H9 (cell line): ENCODE measurements at regions not wholly inside any gene's neighbourhood (a gene's known extent, or its start where the extent isn't known, plus 50 kb on each side); places are given as distances from the start of the nearest gene placed in this dataset.

Experiments used
- DNase-seq: peaks from one replicate; pipeline ENCODE4 v3.0.0-alpha.2; 2017
- H2AFZ ChIP-seq: one replicate; pipeline ENCODE4 v1.6.1; 2013; ENCODE audit warnings: mild to moderate bottlenecking, low read length, control low read depth, moderate library complexity
- H2AK5ac ChIP-seq: 2 replicates; pipeline ENCODE4 v1.6.1; 2013; ENCODE audit warnings: low read length, control low read depth, mixed read lengths; ENCODE audit not compliant: insufficient read length
- H2BK120ac ChIP-seq: one replicate; pipeline ENCODE4 v1.6.1; 2013; ENCODE audit warnings: low read depth, mild to moderate bottlenecking, low read length, control low read depth, inconsistent platforms; ENCODE audit not compliant: poor library complexity, severe bottlenecking
- H2BK12ac ChIP-seq: 2 replicates; pipeline ENCODE4 v1.6.1; 2013; ENCODE audit warnings: low read length, control low read depth, mixed read lengths, low read depth; ENCODE audit not compliant: insufficient read length
- H2BK15ac ChIP-seq: 2 replicates; pipeline ENCODE4 v1.6.1; 2013; ENCODE audit warnings: low read depth, low read length, control low read depth
- H2BK20ac ChIP-seq: one replicate; pipeline ENCODE4 v1.6.1; 2013; ENCODE audit warnings: low read depth, mild to moderate bottlenecking, low read length, control low read depth, inconsistent platforms; ENCODE audit not compliant: poor library complexity, severe bottlenecking
- H2BK5ac ChIP-seq: 2 replicates; pipeline ENCODE4 v1.6.1; 2013; ENCODE audit warnings: low read length, control low read depth, mixed read lengths; ENCODE audit not compliant: insufficient read length
- H3K14ac ChIP-seq: 2 replicates; pipeline ENCODE4 v1.6.1; 2013; ENCODE audit warnings: low read length, control low read depth; ENCODE audit not compliant: insufficient read depth
- H3K18ac ChIP-seq: 2 replicates; pipeline ENCODE4 v1.6.1; 2013; ENCODE audit warnings: low read depth, mild to moderate bottlenecking, mixed read lengths, low read length, control low read depth; ENCODE audit not compliant: insufficient read length
- H3K23ac ChIP-seq: 2 replicates; pipeline ENCODE4 v1.6.1; 2013; ENCODE audit warnings: low read length, control low read depth, mixed read lengths, low read depth; ENCODE audit not compliant: insufficient read length
- H3K23me2 ChIP-seq: 2 replicates; pipeline ENCODE4 v1.6.1; 2013; ENCODE audit warnings: low read depth, mild to moderate bottlenecking, mixed read lengths, low read length, control low read depth; ENCODE audit not compliant: insufficient read length, poor library complexity, severe bottlenecking
- H3K27ac ChIP-seq: 2 replicates; pipeline ENCODE4 v1.5.1; 2013; ENCODE audit warnings: low read length, control low read depth, mixed read lengths, low read depth; ENCODE audit not compliant: insufficient read length
- H3K27me3 ChIP-seq: 2 replicates; pipeline ENCODE4 v1.6.1; 2013; ENCODE audit warnings: low read length, control low read depth, inconsistent platforms; ENCODE audit not compliant: insufficient read depth
- H3K4ac ChIP-seq: 2 replicates; pipeline ENCODE4 v1.6.1; 2013; ENCODE audit warnings: low read depth, mild to moderate bottlenecking, control low read depth, inconsistent platforms, low read length, moderate library complexity
- H3K4me1 ChIP-seq: 2 replicates; pipeline ENCODE4 v1.6.1; 2013; ENCODE audit warnings: low read length, control low read depth, inconsistent platforms; ENCODE audit not compliant: insufficient read depth
- H3K4me2 ChIP-seq: 2 replicates; pipeline ENCODE4 v1.6.1; 2013; ENCODE audit warnings: low read length, control low read depth, mixed read lengths; ENCODE audit not compliant: insufficient read length, insufficient read depth
- H3K56ac ChIP-seq: 2 replicates; pipeline ENCODE4 v1.6.1; 2013; ENCODE audit warnings: low read depth, mild to moderate bottlenecking, mixed read lengths, low read length, control low read depth; ENCODE audit not compliant: insufficient read length
- H3K79me1 ChIP-seq: 2 replicates; pipeline ENCODE4 v1.6.1; 2013; ENCODE audit warnings: low read depth, mild to moderate bottlenecking, moderate library complexity, low read length, control low read depth, inconsistent platforms; ENCODE audit not compliant: insufficient read depth, poor library complexity, severe bottlenecking
- H3K79me2 ChIP-seq: 2 replicates; pipeline ENCODE4 v1.6.1; 2013; ENCODE audit warnings: low read length, control low read depth, inconsistent platforms; ENCODE audit not compliant: insufficient read depth
- H3K9ac ChIP-seq: 2 replicates; pipeline ENCODE4 v1.6.1; 2013; ENCODE audit warnings: low read length, control low read depth, mixed read lengths; ENCODE audit not compliant: insufficient read length; ENCODE audit errors: extremely low read depth
- H3K9me3 ChIP-seq: one replicate; pipeline ENCODE4 v1.6.1; 2013; ENCODE audit warnings: low read depth, low read length, inconsistent platforms; ENCODE audit not compliant: control insufficient read depth
- H3T11ph ChIP-seq: one replicate; pipeline ENCODE4 v1.6.1; 2013; ENCODE audit warnings: mild to moderate bottlenecking, low read length, control low read depth, inconsistent platforms
- H4K20me1 ChIP-seq: one replicate; pipeline ENCODE4 v1.6.1; 2013; ENCODE audit not compliant: control insufficient read depth, insufficient read length, insufficient read depth
- H4K5ac ChIP-seq: 2 replicates; pipeline ENCODE4 v1.6.1; 2013; ENCODE audit warnings: low read depth, mild to moderate bottlenecking, mixed read lengths, low read length, control low read depth; ENCODE audit not compliant: insufficient read length
- H4K8ac ChIP-seq: replicated peaks from 2 replicates; pipeline ENCODE4 v1.6.1; 2013; ENCODE audit warnings: low read length, control low read depth, mixed read lengths, low read depth; ENCODE audit not compliant: insufficient read length
- H4K91ac ChIP-seq: 2 replicates; pipeline ENCODE4 v1.6.1; 2013; ENCODE audit warnings: low read depth, mild to moderate bottlenecking, moderate library complexity, mixed read lengths, low read length, control low read depth; ENCODE audit not compliant: insufficient read length
- H3K27ac Mint-ChIP-seq, 3 experiments: 2 replicates in 2 of 3; 3 replicates in 1 of 3; pipeline ENCODE4 v1.8.0; 2020 to 2021; ENCODE audit warnings: mixed read lengths in 3 of 3, mild to moderate bottlenecking in 1 of 3, moderate library complexity in 1 of 3
- H3K27me3 Mint-ChIP-seq: 2 replicates; pipeline ENCODE4 v1.8.0; 2021; ENCODE audit warnings: low read depth, mild to moderate bottlenecking, moderate library complexity, mixed read lengths
- H3K36me3 Mint-ChIP-seq, 3 experiments: 2 replicates in 2 of 3; 3 replicates in 1 of 3; pipeline ENCODE4 v1.8.0; 2020 to 2021; ENCODE audit warnings: low read depth in 3 of 3, mixed read lengths in 3 of 3; ENCODE audit not compliant: insufficient read depth in 1 of 3
- H3K4me1 Mint-ChIP-seq, 2 experiments: 2 replicates each; pipeline ENCODE4 v1.8.0; 2020; ENCODE audit warnings: mixed read lengths in 2 of 2
- H3K4me3 Mint-ChIP-seq, 2 experiments: 2 replicates in 1 of 2; 3 replicates in 1 of 2; pipeline ENCODE4 v1.8.0; 2020 to 2021; ENCODE audit warnings: mild to moderate bottlenecking in 2 of 2, mixed read lengths in 2 of 2, moderate library complexity in 1 of 2
- H3K9me3 Mint-ChIP-seq, 2 experiments: 2 replicates in 1 of 2; 3 replicates in 1 of 2; pipeline ENCODE4 v1.8.0; 2020; ENCODE audit warnings: mild to moderate bottlenecking in 2 of 2, mixed read lengths in 2 of 2, moderate library complexity in 1 of 2
- WGBS: extraction: QIAGEN DNeasy Blood & Tissue Kit; methylation state at CpG from one replicate; pipeline ENCODE4 v1.1.7; 2013; ENCODE audit warnings: missing lambda C conversion rate, low lambda C conversion rate, mixed read lengths; ENCODE audit not compliant: insufficient read length; ENCODE audit errors: extremely low coverage; 5-methylcytosine and 5-hydroxymethylcytosine counted together
- TF ChIP-seq, protein P1 (sequence below): fragments of 200-600 bp; sonication (generic); conservative IDR thresholded peaks from 3 replicates; pipeline ENCODE4 v1.8.0; 2021; ENCODE audit warnings: antibody characterized with exemption, mild to moderate bottlenecking

DNA sequence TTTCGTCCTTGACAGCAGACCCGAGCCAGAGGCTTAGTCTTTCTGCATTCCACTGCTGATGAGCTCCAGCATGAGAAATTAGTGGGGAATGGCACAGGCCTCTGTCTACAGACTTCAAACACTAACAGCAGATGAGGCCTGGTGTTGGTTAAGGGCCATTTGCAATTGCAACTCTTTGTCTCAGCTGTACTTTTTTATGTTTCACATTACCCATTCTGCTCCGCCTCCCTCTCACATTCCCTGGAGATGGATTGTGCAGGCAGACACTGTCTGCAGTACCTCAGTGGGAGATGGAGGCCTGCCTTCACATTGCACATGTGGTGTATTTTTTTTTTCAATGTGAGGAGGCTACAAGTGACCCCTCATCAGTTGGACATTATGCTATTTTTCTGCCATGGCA lies 370.2 kb downstream of the DUSP10 start:
- TF ChIP-seq, protein P1, sequence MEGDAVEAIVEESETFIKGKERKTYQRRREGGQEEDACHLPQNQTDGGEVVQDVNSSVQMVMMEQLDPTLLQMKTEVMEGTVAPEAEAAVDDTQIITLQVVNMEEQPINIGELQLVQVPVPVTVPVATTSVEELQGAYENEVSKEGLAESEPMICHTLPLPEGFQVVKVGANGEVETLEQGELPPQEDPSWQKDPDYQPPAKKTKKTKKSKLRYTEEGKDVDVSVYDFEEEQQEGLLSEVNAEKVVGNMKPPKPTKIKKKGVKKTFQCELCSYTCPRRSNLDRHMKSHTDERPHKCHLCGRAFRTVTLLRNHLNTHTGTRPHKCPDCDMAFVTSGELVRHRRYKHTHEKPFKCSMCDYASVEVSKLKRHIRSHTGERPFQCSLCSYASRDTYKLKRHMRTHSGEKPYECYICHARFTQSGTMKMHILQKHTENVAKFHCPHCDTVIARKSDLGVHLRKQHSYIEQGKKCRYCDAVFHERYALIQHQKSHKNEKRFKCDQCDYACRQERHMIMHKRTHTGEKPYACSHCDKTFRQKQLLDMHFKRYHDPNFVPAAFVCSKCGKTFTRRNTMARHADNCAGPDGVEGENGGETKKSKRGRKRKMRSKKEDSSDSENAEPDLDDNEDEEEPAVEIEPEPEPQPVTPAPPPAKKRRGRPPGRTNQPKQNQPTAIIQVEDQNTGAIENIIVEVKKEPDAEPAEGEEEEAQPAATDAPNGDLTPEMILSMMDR = no peak
- peak overlapping the region in 1 of 3 experiments; percentile 48; a peak in 1 of 7 replicates for H3K27ac Mint-ChIP-seq

More for the DNA sequence above, 370.2 kb downstream of the DUSP10 start:
- Histone ChIP-seq H3K14ac (no peak overlapping the region), H3K4ac (no peak overlapping the region), H2AFZ (no peak overlapping the region), H3K27me3 (no peaks in the 10 kb centered on the region), H3K27ac (no peak overlapping the region), H2BK120ac (no peak overlapping the region), H3K79me1 (no peaks in the 10 kb centered on the region), H3K4me1 (no peaks in the 10 kb centered on the region; the same call in 1 of the 2 replicates), H4K91ac (no peak overlapping the region), H2BK20ac (no peak overlapping the region), H3T11ph (no peak overlapping the region), H2BK5ac (no peak overlapping the region), H3K23me2 (no peaks in the 10 kb centered on the region), H4K20me1 (no peaks in the 10 kb centered on the region), H3K23ac (no peak overlapping the region), H3K79me2 (no peaks in the 10 kb centered on the region), H3K4me2 (no peak overlapping the region), H3K18ac (no peak overlapping the region), H3K56ac (no peak overlapping the region), H2AK5ac (no peak overlapping the region), H3K9me3 (no peaks in the 10 kb centered on the region), H2BK12ac (no peak overlapping the region), H4K8ac (no peak overlapping the region), H3K9ac (no peak overlapping the region), H4K5ac (no peak overlapping the region), H2BK15ac (no peak overlapping the region)
- Mint-ChIP-seq H3K4me1 (peaks cover 16 to 17% of the 10 kb centered on the region in 2 experiments), H3K27me3 (peaks cover 1% of the 10 kb centered on the region; the same call in 1 of the 2 replicates), H3K36me3 (peaks cover 0 to 2% (median 0%) of the 10 kb centered on the region in 3 experiments; a peak in 2 of 7 replicates), H3K9me3 (no peaks in the 10 kb centered on the region; a peak in 1 of 5 replicates), H3K4me3 (no peak overlapping the region)
- DNase-seq = no peak
- WGBS = no CpG with 5 or more reads among the region's 3 CpGs
